Neural cell (in vitro differentiated cells): ENCODE measurements at regions not wholly inside any gene's neighbourhood (a gene's known extent, or its start where the extent isn't known, plus 50 kb on each side); places are given as distances from the start of the nearest gene placed in this dataset.

Source experiments
- EP300 ChIP-seq: fragments of 450-650 bp; conservative IDR thresholded peaks from 2 replicates; pipeline ENCODE4 v1.6.1; 2014; ENCODE audit warnings: antibody characterized with exemption, mild to moderate bottlenecking, moderate library complexity; ENCODE audit not compliant: poor library complexity, severe bottlenecking
- EZH2 ChIP-seq: fragments of 200-600, 300-800 bp; shearing (Covaris generic), sonication (generic); IDR thresholded peaks from 2 replicates; pipeline ENCODE4 v1.6.1; 2014; ENCODE audit warnings: antibody characterized with exemption, low read length, borderline replicate concordance, mild to moderate bottlenecking; ENCODE audit not compliant: insufficient read depth, poor library complexity, severe bottlenecking
- MXI1 ChIP-seq: fragments of 450-650 bp; conservative IDR thresholded peaks from 2 replicates; pipeline ENCODE4 v1.6.1; 2014; ENCODE audit warnings: antibody characterized with exemption, mild to moderate bottlenecking; ENCODE audit not compliant: poor library complexity, severe bottlenecking
- POLR2AphosphoS5 ChIP-seq: IDR thresholded peaks from 2 replicates; pipeline ENCODE4 v1.6.1; 2012
- RAD21 ChIP-seq: fragments of 450-650 bp; conservative IDR thresholded peaks from 2 replicates; pipeline ENCODE4 v1.6.1; 2014; ENCODE audit warnings: antibody characterized with exemption, mild to moderate bottlenecking, moderate library complexity
- REST ChIP-seq: IDR thresholded peaks from 2 replicates; pipeline ENCODE4 v1.6.1; 2012; ENCODE audit warnings: borderline replicate concordance
- SMC3 ChIP-seq: fragments of 450-650 bp; conservative IDR thresholded peaks from 2 replicates; pipeline ENCODE4 v1.6.1; 2014; ENCODE audit warnings: antibody characterized with exemption, mild to moderate bottlenecking, moderate library complexity; ENCODE audit not compliant: poor library complexity
- TF ChIP-seq, protein P1 (sequence below): fragments of 450-650 bp; IDR thresholded peaks from 2 replicates; pipeline ENCODE4 v1.5.1; 2014; ENCODE audit warnings: antibody characterized with exemption, mild to moderate bottlenecking, moderate library complexity; ENCODE audit not compliant: poor library complexity, severe bottlenecking

DNA sequence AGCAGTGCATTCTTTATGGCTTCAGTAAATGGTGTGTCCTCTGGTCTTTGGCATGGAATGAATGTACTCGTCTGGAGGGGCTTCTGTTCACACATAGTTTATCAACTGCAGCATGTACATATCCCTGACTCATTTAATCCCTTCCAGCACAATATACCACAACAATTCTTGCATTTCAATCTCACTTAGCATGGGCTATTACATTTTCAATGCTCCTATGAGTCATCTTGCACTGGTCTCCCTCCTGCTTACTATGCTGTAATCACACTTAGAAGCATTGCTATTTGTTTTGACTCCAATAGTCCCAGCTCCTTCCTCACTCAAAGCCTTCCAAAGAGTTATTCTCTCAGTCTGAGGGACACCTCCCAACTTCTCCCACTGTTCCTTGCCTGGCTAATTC, 180.9 kb upstream of the NUDT10 start:
- TF ChIP-seq POLR2AphosphoS5 (no peak), EZH2 (no peak), REST (no peak), EP300 (no peak), RAD21 (no peak), SMC3 (no peak), MXI1 (no peak)
- TF ChIP-seq, protein P1, sequence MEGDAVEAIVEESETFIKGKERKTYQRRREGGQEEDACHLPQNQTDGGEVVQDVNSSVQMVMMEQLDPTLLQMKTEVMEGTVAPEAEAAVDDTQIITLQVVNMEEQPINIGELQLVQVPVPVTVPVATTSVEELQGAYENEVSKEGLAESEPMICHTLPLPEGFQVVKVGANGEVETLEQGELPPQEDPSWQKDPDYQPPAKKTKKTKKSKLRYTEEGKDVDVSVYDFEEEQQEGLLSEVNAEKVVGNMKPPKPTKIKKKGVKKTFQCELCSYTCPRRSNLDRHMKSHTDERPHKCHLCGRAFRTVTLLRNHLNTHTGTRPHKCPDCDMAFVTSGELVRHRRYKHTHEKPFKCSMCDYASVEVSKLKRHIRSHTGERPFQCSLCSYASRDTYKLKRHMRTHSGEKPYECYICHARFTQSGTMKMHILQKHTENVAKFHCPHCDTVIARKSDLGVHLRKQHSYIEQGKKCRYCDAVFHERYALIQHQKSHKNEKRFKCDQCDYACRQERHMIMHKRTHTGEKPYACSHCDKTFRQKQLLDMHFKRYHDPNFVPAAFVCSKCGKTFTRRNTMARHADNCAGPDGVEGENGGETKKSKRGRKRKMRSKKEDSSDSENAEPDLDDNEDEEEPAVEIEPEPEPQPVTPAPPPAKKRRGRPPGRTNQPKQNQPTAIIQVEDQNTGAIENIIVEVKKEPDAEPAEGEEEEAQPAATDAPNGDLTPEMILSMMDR = no peak
